ENCODE measurements at regions not wholly inside any gene's neighbourhood (a gene's known extent, or its start where the extent isn't known, plus 50 kb on each side); places are given as distances from the start of the nearest gene placed in this dataset.

DNA sequence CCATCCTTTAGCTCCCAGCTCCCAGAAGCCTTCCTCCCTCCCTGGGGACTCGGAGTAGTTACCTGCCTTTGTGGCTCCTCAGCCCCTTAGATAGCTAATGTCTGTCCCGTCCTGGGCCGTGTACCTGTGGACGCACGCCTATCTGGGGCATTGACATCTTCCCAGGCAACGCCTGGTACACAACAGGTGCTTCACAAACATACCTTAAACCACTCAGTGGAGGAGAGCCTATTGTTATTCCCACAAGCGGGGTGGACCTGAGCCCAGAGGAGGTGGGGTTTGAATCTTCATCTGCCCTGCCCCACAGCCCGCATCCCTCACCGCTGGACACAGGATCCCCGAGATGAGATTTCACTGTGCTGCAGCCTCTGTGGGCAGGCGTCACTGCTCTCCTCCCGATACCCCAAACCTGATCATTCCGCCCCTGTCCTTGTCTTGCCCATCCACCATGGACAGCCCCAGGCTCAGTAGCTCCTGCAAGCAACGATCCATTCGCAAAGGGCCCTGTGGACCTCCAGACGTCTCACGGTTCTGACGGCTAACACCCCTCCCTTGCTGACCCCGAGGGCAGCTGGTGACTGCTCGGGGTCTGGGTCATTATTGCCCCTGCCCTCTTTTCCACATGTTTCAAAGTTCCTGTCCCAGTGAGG, 73.8 kb upstream of the SHISAL1 start:
- no peak for DNase-seq

DNA sequence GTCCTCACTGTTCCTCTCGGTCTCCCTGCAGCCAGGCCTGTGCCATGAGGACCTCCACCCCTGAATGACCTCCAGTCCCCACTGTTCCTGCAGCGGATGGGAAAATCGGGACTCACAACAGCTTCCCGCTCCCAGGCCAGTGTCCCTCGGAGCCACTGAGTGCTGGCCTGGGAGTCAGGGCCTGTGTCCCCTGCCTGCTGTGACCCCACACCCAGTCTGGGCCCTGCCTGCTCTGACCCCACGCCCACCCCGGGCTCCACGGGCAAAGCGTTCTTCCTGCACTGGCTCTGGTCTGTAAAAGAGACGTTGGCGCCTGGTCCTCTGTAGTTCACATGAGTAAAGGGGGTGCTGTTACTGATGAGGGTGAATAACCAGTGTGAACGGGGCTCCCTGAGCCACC, 73.0 kb upstream of the SHISAL1 start:
- no peak for DNase-seq

GRCh38 chr22:44385296-44385610, 72.5 kb upstream of the SHISAL1 start:
- DNase-seq = no peak

GRCh38 chr22:44384563-44385295, 72.0 kb upstream of the SHISAL1 start:
- no peak for DNase-seq

DNA sequence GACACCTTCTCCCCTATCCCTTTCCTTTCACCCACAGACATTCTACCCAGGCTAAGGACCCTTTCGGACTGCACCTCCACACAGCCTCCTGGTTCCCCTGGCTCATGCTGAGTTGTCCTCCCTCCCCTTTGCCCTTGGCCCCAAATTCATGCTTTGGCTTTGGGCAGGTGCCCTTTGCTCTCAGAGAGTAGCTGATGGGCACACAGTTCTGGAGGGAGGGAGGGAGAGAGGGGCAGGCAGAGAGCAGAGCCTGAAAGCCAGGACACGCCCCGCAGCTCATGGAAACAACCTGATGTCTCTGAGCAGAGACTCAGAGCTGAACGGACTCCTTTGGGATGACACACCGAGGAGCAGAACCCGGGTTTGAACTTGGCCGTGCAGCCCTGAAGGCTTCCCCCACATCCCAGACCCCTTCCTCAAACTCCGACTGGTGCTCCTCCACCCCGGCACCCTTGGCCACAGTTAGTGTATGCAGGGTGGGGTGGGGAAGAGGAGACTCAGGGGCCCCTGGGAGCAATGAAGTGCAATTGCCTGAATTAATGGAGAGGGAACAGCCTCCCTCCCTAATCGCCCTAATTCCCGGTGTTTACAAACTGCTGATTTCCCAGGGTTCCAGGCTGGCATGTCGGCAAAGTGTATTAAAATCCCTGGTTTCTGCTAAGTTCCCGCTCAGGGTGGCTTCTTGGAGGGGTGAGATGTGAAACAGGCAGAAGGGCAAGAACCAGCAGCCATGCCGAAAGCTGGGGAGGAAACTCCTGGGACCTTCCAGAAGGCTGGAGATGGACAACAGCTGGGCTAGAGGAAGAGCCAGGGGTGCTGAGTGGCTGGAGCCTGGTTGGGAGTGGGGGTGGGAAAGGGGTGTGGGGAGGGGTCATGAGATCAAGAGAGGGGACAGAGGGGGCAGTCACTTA, 71.2 kb upstream of the SHISAL1 start:
- no peak for DNase-seq

DNA sequence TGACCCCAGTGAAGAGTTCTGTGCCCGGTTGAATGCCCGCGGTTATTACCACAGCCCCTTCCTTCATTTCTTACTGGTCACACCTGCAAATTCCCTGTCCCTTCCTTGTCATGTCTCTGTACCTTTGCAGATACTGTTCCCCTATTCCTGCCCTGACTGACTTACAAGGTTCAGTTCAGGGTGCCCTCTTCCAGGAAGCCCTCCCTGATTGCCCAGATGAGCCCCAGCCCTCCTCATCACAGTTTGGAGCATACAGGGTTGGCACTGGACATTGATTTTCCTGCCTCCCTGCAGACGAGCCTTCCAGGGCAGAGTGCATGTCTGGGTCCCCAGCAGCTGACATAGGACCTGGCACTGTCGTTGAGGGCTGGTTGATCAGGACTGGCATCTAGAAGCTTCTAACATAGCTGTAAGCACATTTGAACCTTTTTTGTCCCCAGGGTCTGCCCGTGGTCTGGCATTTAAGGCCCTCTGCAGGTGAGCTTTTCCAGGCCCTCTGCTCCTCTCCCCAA, 70.4 kb upstream of the SHISAL1 start:
- DNase-seq = no peak

- no peak for DNase-seq
These were observed 69.6 kb upstream of the SHISAL1 start for GRCh38 chr22:44382116-44383038.

- no peak for DNase-seq
These were observed 69.0 kb upstream of the SHISAL1 start for GRCh38 chr22:44381761-44382115.

DNA sequence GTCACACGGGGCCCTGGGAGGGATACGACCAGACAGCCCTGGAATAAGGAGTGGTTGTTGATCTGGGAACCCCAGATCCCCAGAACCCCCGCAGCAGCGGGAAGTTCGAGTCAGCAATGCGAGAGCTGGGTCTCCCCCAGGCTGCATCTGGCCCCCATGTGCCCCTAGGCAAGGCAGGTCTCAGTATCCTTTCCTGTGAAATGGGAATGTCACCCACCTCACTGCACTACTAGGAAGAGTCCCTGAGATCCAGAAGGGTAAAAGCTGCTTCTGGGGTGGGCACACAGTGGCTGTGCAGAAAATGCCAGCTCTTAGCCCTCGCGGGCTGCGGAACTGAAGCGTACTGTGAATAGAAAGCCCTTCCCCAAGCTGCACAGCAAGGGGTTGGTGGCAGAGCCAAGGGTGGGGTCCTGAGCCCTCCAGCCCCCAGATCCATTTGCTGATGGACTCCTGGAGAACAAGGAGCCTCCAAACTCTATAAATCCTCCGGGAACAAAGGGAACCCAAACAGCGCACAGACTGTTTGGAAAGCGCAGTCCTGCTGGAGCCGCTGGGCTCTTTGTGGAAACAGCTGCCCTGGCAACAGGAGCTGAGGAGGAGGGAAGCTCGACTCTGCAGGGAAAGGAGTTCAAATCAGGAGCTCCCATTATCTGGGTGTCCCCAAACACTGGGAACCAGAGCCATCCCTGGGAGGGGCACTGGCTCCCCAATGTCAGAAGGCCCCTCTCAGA, 68.2 kb upstream of the SHISAL1 start:
- DNase-seq = no peak

- DNase-seq = no peak
These were observed 67.3 kb upstream of the SHISAL1 start for GRCh38 chr22:44379817-44380755.

DNA sequence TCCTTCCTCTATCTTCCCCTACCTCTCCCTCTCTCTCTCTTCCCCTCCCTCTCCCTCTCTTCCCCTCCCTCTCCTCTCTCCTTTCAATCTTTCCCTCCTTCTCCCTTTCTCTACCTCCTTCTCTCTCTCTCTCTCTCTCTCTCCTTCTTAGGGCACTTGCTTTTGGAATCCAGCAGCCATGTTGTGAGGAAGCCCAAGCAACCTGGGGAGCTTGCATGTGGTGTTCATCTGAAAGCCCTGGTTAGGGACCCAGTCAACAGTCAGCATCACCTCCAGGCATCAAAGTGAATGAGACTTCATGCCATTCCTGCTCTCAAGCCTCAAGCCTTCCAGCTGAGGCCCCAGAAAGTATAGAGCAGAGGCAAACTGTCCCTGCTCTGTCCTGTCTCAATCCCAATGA, 65.6 kb upstream of the SHISAL1 start:
- DNase-seq = no peak

GRCh38 chr22:44375451-44375850, 62.7 kb upstream of the SHISAL1 start:
- no peak for DNase-seq

GRCh38 chr22:44373234-44373633, 60.5 kb upstream of the SHISAL1 start:
- no peak for DNase-seq

DNA sequence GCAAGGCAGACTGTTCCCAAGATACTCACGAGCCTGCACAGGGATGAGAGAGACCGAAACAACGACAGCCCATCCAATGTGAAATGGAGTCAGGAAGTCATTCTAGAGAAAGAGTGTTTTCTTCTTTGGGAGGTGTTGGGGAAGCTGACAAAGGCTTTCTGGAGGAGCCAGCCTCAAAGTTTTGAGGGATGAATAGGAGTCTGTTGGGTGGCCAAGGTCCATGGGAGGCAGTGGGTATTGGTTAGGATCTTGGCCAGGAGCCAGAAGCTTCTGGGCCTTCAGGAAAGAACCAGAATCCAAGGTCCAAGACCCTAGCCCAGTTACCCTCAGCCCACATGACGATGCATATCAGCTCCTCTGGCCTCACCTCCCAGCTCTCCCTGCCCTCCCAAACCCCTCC, 59.9 kb upstream of the SHISAL1 start:
- no peak for DNase-seq

- no peak for DNase-seq
These were observed 59.2 kb upstream of the SHISAL1 start for GRCh38 chr22:44371741-44372525.

- DNase-seq = no peak
These were observed 57.4 kb upstream of the SHISAL1 start for GRCh38 chr22:44369916-44370801.

DNA sequence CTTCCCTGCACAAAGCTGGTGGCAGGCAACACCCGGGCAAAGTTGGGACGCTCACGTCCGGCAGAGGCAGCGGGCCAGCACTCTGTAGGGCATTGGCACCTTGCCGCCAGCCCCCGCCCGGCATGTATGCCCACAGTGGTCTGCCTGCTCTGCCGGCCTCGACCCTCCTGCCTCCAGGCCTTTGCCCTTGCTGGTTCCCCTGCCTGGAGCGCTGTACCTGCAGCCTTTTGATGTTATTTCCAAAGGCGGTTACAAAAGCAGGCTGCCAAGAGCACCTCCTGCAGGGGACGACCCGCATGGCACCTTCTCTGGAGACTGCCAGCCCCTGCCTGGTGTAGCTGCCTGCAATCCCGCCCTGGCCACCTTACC, 56.5 kb upstream of the SHISAL1 start:
- DNase-seq = no peak

- no peak for DNase-seq
These were observed 56.0 kb upstream of the SHISAL1 start for GRCh38 chr22:44368611-44369292.

Data from SW 1271 (cell line).